GM19455 (cell line): ENCODE measurements at regions not wholly inside any gene's neighbourhood (a gene's known extent, or its start where the extent isn't known, plus 50 kb on each side); places are given as distances from the start of the nearest gene placed in this dataset.
"Not testable (repeated sequence)": the region's sequence is repeated elsewhere in the genome, so short reads cannot be mapped to it uniquely, and the experiment has no call there.

ENCODE experiments used
- ATAC-seq: cut with Tn5 transposase; IDR thresholded peaks from one replicate; pipeline ENCODE4 v1.9.1; 2021; ENCODE audit not compliant: unreplicated experiment

- ATAC-seq: no peak
Measured at GRCh38 chr3:182124716-182125115, 413.0 kb downstream of the SOX2 start.

GRCh38 chr3:182129740-182130139, 418.0 kb downstream of the SOX2 start:
- ATAC-seq: no peak

GRCh38 chr3:182133752-182134151, 422.0 kb downstream of the SOX2 start:
- ATAC-seq: no peak

GRCh38 chr3:182135056-182135455, 423.3 kb downstream of the SOX2 start:
- no peak for ATAC-seq

GRCh38 chr3:182136008-182136910, 424.5 kb downstream of the SOX2 start:
- ATAC-seq: no peak

- ATAC-seq: no peak
Measured at GRCh38 chr3:182138393-182138792, 426.7 kb downstream of the SOX2 start.

- ATAC-seq: no peak
Measured at GRCh38 chr3:182139627-182140357, 428.1 kb downstream of the SOX2 start.

GRCh38 chr3:182142928-182143327, 431.2 kb downstream of the SOX2 start:
- no peak for ATAC-seq

GRCh38 chr3:182143903-182144302, 432.2 kb downstream of the SOX2 start:
- ATAC-seq: no peak

- no peak for ATAC-seq
Measured at GRCh38 chr3:182148360-182148759, 436.6 kb downstream of the SOX2 start.

- no peak for ATAC-seq
Measured at GRCh38 chr3:182149594-182149993, 437.9 kb downstream of the SOX2 start.

GRCh38 chr3:182156326-182156725, 444.6 kb downstream of the SOX2 start:
- ATAC-seq: not testable (repeated sequence)

- ATAC-seq: no peak
Measured at GRCh38 chr3:182165234-182165633, 453.5 kb downstream of the SOX2 start.

GRCh38 chr3:182172534-182172933, 460.8 kb downstream of the SOX2 start:
- no peak for ATAC-seq

- ATAC-seq: no peak
Measured at GRCh38 chr3:182178488-182179200, 466.9 kb downstream of the SOX2 start.

- no peak for ATAC-seq
Measured at GRCh38 chr3:182179631-182180030, 467.9 kb downstream of the SOX2 start.

- no peak for ATAC-seq
Measured at GRCh38 chr3:182180654-182181385, 469.1 kb downstream of the SOX2 start.

GRCh38 chr3:182182531-182182968, 470.8 kb downstream of the SOX2 start:
- ATAC-seq: no peak

GRCh38 chr3:182183716-182184430, 472.1 kb downstream of the SOX2 start:
- no peak for ATAC-seq

- no peak for ATAC-seq
Measured at GRCh38 chr3:182185313-182185712, 473.6 kb downstream of the SOX2 start.
